ENCODE measurements at regions not wholly inside any gene's neighbourhood (a gene's known extent, or its start where the extent isn't known, plus 50 kb on each side); places are given as distances from the start of the nearest gene placed in this dataset.

DNA sequence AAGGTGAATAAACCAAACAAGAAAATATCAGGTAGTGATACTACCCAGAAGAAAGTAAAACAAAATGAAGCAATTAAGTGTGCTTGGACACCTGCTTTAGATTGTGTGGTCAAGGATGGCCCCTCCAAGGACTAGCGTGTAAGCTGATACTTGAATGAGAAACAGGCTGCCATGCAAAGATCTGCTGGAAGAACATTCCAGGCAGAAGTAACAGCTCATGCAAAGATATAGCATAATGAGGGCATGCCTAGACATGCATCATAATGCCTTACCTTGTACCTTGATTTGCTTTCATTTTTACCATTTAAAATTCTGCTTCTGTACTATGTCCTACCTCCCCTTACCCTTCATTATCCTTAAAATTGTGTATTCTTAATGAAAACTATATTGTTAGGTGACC, 74.8 kb upstream of the HDAC9 start:
- peak; percentile 47 for DNase-seq

GRCh38 chr7:18421297-18422002, 74.1 kb upstream of the HDAC9 start:
- DNase-seq, result no peak

- no peak for DNase-seq
Observed at GRCh38 chr7:18425227-18425626, 70.3 kb upstream of the HDAC9 start.

- no peak for DNase-seq
Observed at GRCh38 chr7:18425838-18426445, 69.6 kb upstream of the HDAC9 start.

- DNase-seq, result no peak
Observed at GRCh38 chr7:18426564-18427226, 68.9 kb upstream of the HDAC9 start.

GRCh38 chr7:18429547-18429946, 66.0 kb upstream of the HDAC9 start:
- no peak for DNase-seq

DNA sequence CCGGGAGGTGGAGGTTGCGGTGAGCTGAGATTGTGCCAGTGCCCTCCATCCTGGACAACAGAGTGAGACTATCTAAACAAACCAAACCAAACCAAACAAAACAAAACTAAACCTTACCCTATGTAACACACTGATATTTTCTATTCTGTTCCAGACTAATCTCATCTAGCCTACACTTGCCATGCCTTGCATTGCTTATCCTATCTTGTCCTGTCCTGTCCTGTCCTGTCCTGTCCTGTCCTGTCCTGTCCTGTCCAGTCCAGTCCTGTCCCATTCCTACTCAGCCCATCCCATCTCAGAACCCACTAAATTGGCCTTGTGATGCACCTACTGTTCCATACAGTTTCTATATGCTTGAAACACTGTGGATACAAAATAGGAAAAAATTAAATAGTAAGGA, 64.7 kb upstream of the HDAC9 start:
- no peak for DNase-seq

GRCh38 chr7:18434171-18434570, 61.4 kb upstream of the HDAC9 start:
- DNase-seq, result no peak

GRCh38 chr7:18437101-18437500, 58.4 kb upstream of the HDAC9 start:
- no peak for DNase-seq

DNA sequence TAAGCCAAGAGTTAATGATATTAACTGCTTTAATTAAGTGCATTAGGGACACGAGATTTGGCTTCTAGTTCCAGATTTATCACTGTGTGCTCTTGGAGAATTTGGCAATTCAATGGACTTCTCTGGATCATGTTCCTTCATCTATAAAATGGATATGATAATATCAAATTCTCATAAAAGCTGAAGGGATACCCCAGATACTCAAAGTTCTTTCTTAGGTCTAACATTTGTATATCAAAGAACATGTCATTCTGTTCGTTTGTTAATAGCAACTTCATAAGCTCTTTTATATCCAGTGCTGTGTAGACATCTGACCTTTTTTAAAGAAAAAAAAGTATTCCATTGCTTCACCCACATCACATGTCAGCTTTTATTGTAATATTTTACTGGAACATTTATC, 54.6 kb upstream of the HDAC9 start:
- DNase-seq, result no peak

DNA sequence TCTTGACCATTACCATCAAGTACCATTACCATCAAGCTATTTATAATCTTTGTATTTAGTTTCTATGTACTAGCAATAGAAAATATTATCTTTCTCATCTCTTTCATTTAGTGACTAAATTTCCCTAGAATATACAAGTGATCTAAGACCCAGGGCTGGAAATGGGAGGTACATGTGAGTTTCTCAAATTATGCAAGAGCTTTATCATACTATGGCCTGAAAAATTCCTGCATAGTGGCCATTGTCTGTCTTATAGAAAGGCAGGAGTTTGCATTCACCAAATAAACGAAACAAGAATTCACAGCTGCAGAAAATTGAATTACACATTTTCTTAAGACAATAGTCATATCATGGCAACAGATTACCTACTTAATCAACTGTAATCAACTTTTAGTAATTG, 50.7 kb upstream of the HDAC9 start:
- DNase-seq, result no peak

DNA sequence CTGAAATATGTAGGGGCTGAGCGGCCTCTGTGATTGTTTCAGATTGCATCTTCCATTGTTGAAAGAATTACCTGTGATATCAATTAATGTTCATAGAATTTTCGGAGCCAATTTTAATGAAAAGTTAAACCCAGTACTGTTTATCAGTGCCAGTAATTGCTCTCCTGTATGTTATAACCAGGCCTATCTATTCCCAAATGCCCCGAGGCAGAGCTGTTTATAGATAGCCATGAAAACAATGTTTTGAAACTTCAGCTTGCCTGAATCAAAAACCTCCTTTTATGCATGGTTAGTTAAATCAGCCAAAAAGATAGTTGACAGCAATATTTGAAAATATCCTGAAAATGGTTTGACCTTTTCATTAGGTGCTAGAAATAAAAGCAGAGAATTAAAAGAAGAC, 50.1 kb upstream of the HDAC9 start:
- DNase-seq, result no peak
